ENCODE measurements at regions not wholly inside any gene's neighbourhood (a gene's known extent, or its start where the extent isn't known, plus 50 kb on each side); places are given as distances from the start of the nearest gene placed in this dataset.

- H3K9me2 ChIP-seq (ENCODE audit: insufficient read depth) = no peaks in the 10 kb centered on the region
- POLR2A ChIA-PET = no interaction called here
- intact Hi-C loops (cut with micrococcal nuclease) = no loop called here
- H3K4me2 ChIP-seq (ENCODE audit: low read length) = no peak overlapping the region
- H3K4me3 ChIP-seq (replicated peaks in 1 of 2; ENCODE audit: low read depth in 1 of 2, low read length in 2 of 2) = no peak overlapping the region
- no peak overlapping the region for H3K9ac ChIP-seq (ENCODE audit: low read length)
- no peaks in the 10 kb centered on the region for H3K27me3 ChIP-seq (ENCODE audit: insufficient read depth, low read length)
- H3K9me3 ChIP-seq (ENCODE audit: control insufficient read depth in 1 of 2, insufficient read depth in 1 of 2, low read depth in 1 of 2, low read length in 2 of 2) = no peaks in the 10 kb centered on the region
- H4K20me1 ChIP-seq (ENCODE audit: insufficient read depth) = no peaks in the 10 kb centered on the region
- TF ChIP-seq JUND (IDR thresholded peaks at IDR 0.05) = no peak
- no peak for TF ChIP-seq EZH2 (IDR thresholded peaks at IDR 0.05)
- no peak for TF ChIP-seq ZNF274 (IDR thresholded peaks at IDR 0.05; ENCODE audit: low read depth, low read length)
- no peak for TF ChIP-seq RAD21 (IDR thresholded peaks at IDR 0.05; ENCODE audit: low read depth)
- TF ChIP-seq POLR2AphosphoS5 (IDR thresholded peaks at IDR 0.05; ENCODE audit: low read depth, low read length) = no peak
- TF ChIP-seq MAX (IDR thresholded peaks at IDR 0.05) = no peak
- no peak for TF ChIP-seq YY1 (IDR thresholded peaks at IDR 0.05; ENCODE audit: extremely low read depth, insufficient replicate concordance, low read depth, low read length)
- no peak for TF ChIP-seq REST (IDR thresholded peaks at IDR 0.05; ENCODE audit: low read depth)
- TF ChIP-seq EZH2phosphoT487 (IDR thresholded peaks at IDR 0.05; ENCODE audit: borderline replicate concordance) = no peak
- ATAC-seq (no peak), DNase-seq (ENCODE audit: low read depth, low spot score) (no peak)
- H3K36me3 ChIP-seq (ENCODE audit: control insufficient read depth in 1 of 2, insufficient read depth in 2 of 2, low read length in 2 of 2) = no peaks in the 10 kb centered on the region
- no peaks in the 10 kb centered on the region for H3K79me2 ChIP-seq (ENCODE audit: insufficient read depth, low read length)
- H2AFZ ChIP-seq (ENCODE audit: low read depth, low read length, poor library complexity, severe bottlenecking) = no peak overlapping the region
- no peak overlapping the region for H3K27ac ChIP-seq (ENCODE audit: low read depth, low read length)
- BruUV-seq (replicated peaks) = no TSS peak
- CTCF ChIA-PET = interaction anchor here (1.0 kb wide), 1 partner anchor 31 kb away, joined by 3 read pairs; no protein-coding TSS in a partner anchor
- no peaks in the 10 kb centered on the region for H3K4me1 ChIP-seq (ENCODE audit: control insufficient read depth in 1 of 2, insufficient read depth in 2 of 2, low read length in 2 of 2)
- RAD21 ChIA-PET (ENCODE audit: low non-redundant PET in 1 of 2, low total read pairs in 2 of 2, uncharacterized antibody in 2 of 2, unreplicated experiment in 2 of 2) = no interaction called here
These were observed 104.7 kb upstream of the NUDT4 start for GRCh38 chr12:93272997-93273396.
